Common myeloid progenitor, CD34-positive (primary cell): ENCODE measurements at regions not wholly inside any gene's neighbourhood (a gene's known extent, or its start where the extent isn't known, plus 50 kb on each side); places are given as distances from the start of the nearest gene placed in this dataset.

Experiments used
- CTCF ChIA-PET: fragments of 350-600 bp; sonication (Branson Sonifier 250); formaldehyde crosslinking; loops from one replicate; lab custom pipeline; 2021; ENCODE audit warnings: antibody characterized with exemption; lab: Charles Lee
- POLR2A ChIA-PET: fragments of 350-600 bp; sonication (Branson Sonifier 250); formaldehyde crosslinking; loops from one replicate; lab custom pipeline; 2021; ENCODE audit warnings: antibody characterized with exemption; lab: Charles Lee
- DNase-seq, 3 donors: peaks; one replicate each; pipeline versions ENCODE4 v3.0.0 to v3.0.0-alpha.2; 2013
- H3K27ac ChIP-seq, 2 experiments: 1 replicate in 1 of 2; 2 replicates in 1 of 2; pipeline ENCODE4 v1.7.0; 2013; ENCODE audit warnings: inconsistent platforms in 2 of 2, low read length in 2 of 2, mild to moderate bottlenecking in 2 of 2, low read depth in 1 of 2, moderate library complexity in 1 of 2; ENCODE audit not compliant: severe bottlenecking in 2 of 2, insufficient read depth in 1 of 2, poor library complexity in 1 of 2
- H3K27me3 ChIP-seq, 5 experiments: replicated peaks in 2 of 5; 1 replicate in 3 of 5; 2 replicates in 2 of 5; pipeline versions ENCODE4 v1.6.1 to v1.7.0; 2013; ENCODE audit warnings: low read length in 4 of 5, mild to moderate bottlenecking in 2 of 5, moderate library complexity in 2 of 5, inconsistent platforms in 1 of 5; ENCODE audit not compliant: insufficient read depth in 5 of 5, control insufficient read depth in 4 of 5
- H3K36me3 ChIP-seq, 4 experiments: 1 replicate in 2 of 4; 2 replicates in 2 of 4; pipeline versions ENCODE4 v1.6.1 to v1.7.0; 2013; ENCODE audit warnings: low read length in 3 of 4, control low read depth in 1 of 4, mild to moderate bottlenecking in 1 of 4; ENCODE audit not compliant: control insufficient read depth in 4 of 4, insufficient read depth in 4 of 4
- H3K4me1 ChIP-seq, 4 experiments: 1 replicate in 3 of 4; 2 replicates in 1 of 4; pipeline versions ENCODE4 v1.6.1 to v1.7.1; 2013; ENCODE audit warnings: low read length in 3 of 4, mild to moderate bottlenecking in 3 of 4, control low read depth in 1 of 4, inconsistent platforms in 1 of 4, moderate library complexity in 1 of 4; ENCODE audit not compliant: control insufficient read depth in 4 of 4, insufficient read depth in 4 of 4; ENCODE audit errors: control extremely low read depth in 1 of 4
- H3K4me3 ChIP-seq, 7 experiments: 1 replicate in 4 of 7; 2 replicates in 3 of 7; pipeline versions ENCODE4 v1.5.1 to v1.7.0; 2013; ENCODE audit warnings: mild to moderate bottlenecking in 7 of 7, low read length in 6 of 7, moderate library complexity in 6 of 7, inconsistent platforms in 2 of 7, low read depth in 2 of 7, control low read depth in 1 of 7; ENCODE audit not compliant: insufficient read depth in 4 of 7, control insufficient read depth in 1 of 7; ENCODE audit errors: extremely low read depth in 1 of 7
- H3K9me3 ChIP-seq, 5 experiments: 1 replicate in 4 of 5; 2 replicates in 1 of 5; pipeline versions ENCODE4 v1.6.1 to v1.7.1; 2013; ENCODE audit warnings: low read length in 4 of 5, mild to moderate bottlenecking in 2 of 5, inconsistent platforms in 1 of 5, low read depth in 1 of 5, moderate library complexity in 1 of 5; ENCODE audit not compliant: control insufficient read depth in 4 of 5, insufficient read depth in 2 of 5; ENCODE audit errors: control extremely low read depth in 1 of 5
- WGBS: methylation state at CpG from one replicate; pipeline ENCODE4 v1.1.5; 2013; ENCODE audit not compliant: insufficient coverage; 5-methylcytosine and 5-hydroxymethylcytosine counted together

GRCh38 chr1:59103457-59103856 is 193.4 kb upstream of the FGGY start:
- H3K4me3 ChIP-seq = no peak overlapping the region
- POLR2A ChIA-PET = no interaction called here
- WGBS = no CpG with 5 or more reads among the region's 4 CpGs
- DNase-seq = no peak
- no peaks in the 10 kb centered on the region for H3K27me3 ChIP-seq
- H3K36me3 ChIP-seq = no peaks in the 10 kb centered on the region
- CTCF ChIA-PET = no interaction called here
- H3K9me3 ChIP-seq = no peaks in the 10 kb centered on the region
- H3K4me1 ChIP-seq = no peaks in the 10 kb centered on the region
- H3K27ac ChIP-seq = no peak overlapping the region

GRCh38 chr1:59104191-59104760 is 192.6 kb upstream of the FGGY start:
- Histone ChIP-seq H3K27me3 (no peaks in the 10 kb centered on the region), H3K36me3 (no peaks in the 10 kb centered on the region), H3K9me3 (no peaks in the 10 kb centered on the region), H3K4me1 (no peaks in the 10 kb centered on the region), H3K27ac (no peak overlapping the region), H3K4me3 (no peak overlapping the region)
- WGBS = no CpG with 5 or more reads among the region's 4 CpGs
- CTCF ChIA-PET = no interaction called here
- no peak for DNase-seq
- POLR2A ChIA-PET = no interaction called here

- DNase-seq = no peak
- CTCF ChIA-PET = no interaction called here
- H3K9me3 ChIP-seq = no peaks in the 10 kb centered on the region
- no peaks in the 10 kb centered on the region for H3K27me3 ChIP-seq
- POLR2A ChIA-PET = no interaction called here
- no peaks in the 10 kb centered on the region for H3K36me3 ChIP-seq
- no peak overlapping the region for H3K4me3 ChIP-seq
- WGBS = 100% methylated on average over 3 of the region's 7 CpGs
- H3K4me1 ChIP-seq = peaks cover 0 to 2% (median 0%) of the 10 kb centered on the region in 4 experiments
- no peak overlapping the region for H3K27ac ChIP-seq
These were observed 191.1 kb upstream of the FGGY start for GRCh38 chr1:59105548-59106507.

- 96% methylated on average over 4 of the region's 5 CpGs for WGBS
- H3K4me3 ChIP-seq = no peak overlapping the region
- no peaks in the 10 kb centered on the region for H3K36me3 ChIP-seq
- H3K27ac ChIP-seq = no peak overlapping the region
- no peaks in the 10 kb centered on the region for H3K9me3 ChIP-seq
- H3K27me3 ChIP-seq = no peaks in the 10 kb centered on the region
- peaks cover 0 to 2% (median 0%) of the 10 kb centered on the region in 4 experiments for H3K4me1 ChIP-seq
- POLR2A ChIA-PET = no interaction called here
- CTCF ChIA-PET = no interaction called here
- no peak for DNase-seq
These were observed 189.4 kb upstream of the FGGY start for GRCh38 chr1:59107516-59107915.

- CTCF ChIA-PET = interaction anchor here (1.5 kb wide), 1 partner anchor 14 kb away, joined by 4 read pairs; no protein-coding TSS in a partner anchor
These were observed 189.0 kb upstream of the FGGY start for GRCh38 chr1:59107916-59108315.

GRCh38 chr1:59108481-59109317 is 188.2 kb upstream of the FGGY start:
- no peak for DNase-seq
- POLR2A ChIA-PET = no interaction called here

More at GRCh38 chr1:59107916-59108315, 189.0 kb upstream of the FGGY start:
- Histone ChIP-seq H3K36me3 (no peaks in the 10 kb centered on the region), H3K27ac (no peak overlapping the region), H3K27me3 (no peaks in the 10 kb centered on the region), H3K9me3 (no peaks in the 10 kb centered on the region), H3K4me3 (no peak overlapping the region), H3K4me1 (peaks cover 0 to 2% (median 0%) of the 10 kb centered on the region in 4 experiments)
- WGBS = 100% methylated on average over 1 of the region's 5 CpGs
- POLR2A ChIA-PET = no interaction called here
- DNase-seq = no peak

More at GRCh38 chr1:59108481-59109317, 188.2 kb upstream of the FGGY start:
- Histone ChIP-seq H3K27ac (no peak overlapping the region), H3K9me3 (no peaks in the 10 kb centered on the region), H3K36me3 (no peaks in the 10 kb centered on the region), H3K27me3 (no peaks in the 10 kb centered on the region), H3K4me3 (no peak overlapping the region), H3K4me1 (peaks cover 0 to 2% (median 0%) of the 10 kb centered on the region in 4 experiments)
- CTCF ChIA-PET = interaction anchor here (1.5 kb wide), 1 partner anchor 15 kb away, joined by 4 read pairs; no protein-coding TSS in a partner anchor
